Gastroesophageal sphincter (tissue), 2 donors: ENCODE measurements at regions not wholly inside any gene's neighbourhood (a gene's known extent, or its start where the extent isn't known, plus 50 kb on each side); places are given as distances from the start of the nearest gene placed in this dataset.

Experiments
- EP300 ChIP-seq: sonication (generic); formaldehyde crosslinking; IDR thresholded peaks from one replicate; pipeline ENCODE4 v1.6.1; 2017; ENCODE audit warnings: antibody characterized with exemption, mild to moderate bottlenecking
- POLR2A ChIP-seq, 2 donors: fragments of 450-650 bp; IDR thresholded peaks; one replicate each; pipeline ENCODE4 v1.6.1; 2017; ENCODE audit warnings: antibody characterized with exemption in 2 of 2, mild to moderate bottlenecking in 2 of 2, moderate library complexity in 1 of 2
- POLR2AphosphoS5 ChIP-seq: sonication (generic); formaldehyde crosslinking; IDR thresholded peaks from one replicate; pipeline ENCODE4 v1.6.1; 2017; ENCODE audit warnings: antibody characterized with exemption

DNA sequence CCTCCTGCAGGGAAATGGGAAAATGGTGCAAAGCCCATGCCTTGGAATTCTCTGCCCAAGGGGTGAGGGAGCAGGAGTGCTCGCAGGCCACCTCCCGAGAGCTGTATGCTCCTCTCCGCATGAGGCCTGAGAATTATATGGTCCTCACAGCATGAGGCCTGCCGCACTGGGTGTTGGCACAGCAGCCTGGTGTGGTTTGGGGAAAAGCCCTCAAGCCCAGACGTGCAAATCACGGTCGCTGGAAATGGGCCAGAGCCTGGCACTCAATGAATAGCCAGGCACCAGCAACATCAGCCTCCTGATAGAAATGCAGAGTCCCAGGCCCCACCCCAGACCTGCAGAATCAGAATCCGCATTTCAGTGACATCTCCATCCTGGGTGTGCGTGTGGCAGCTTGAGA lies 156.4 kb upstream of the FOXF1 start:
- no peak for TF ChIP-seq EP300
- no peak for TF ChIP-seq POLR2A (IDR thresholded peaks at IDR 0.05)
- TF ChIP-seq POLR2AphosphoS5 = no peak
